ENCODE measurements at regions not wholly inside any gene's neighbourhood (a gene's known extent, or its start where the extent isn't known, plus 50 kb on each side); places are given as distances from the start of the nearest gene placed in this dataset.
"Not testable (repeated sequence)": the region's sequence is repeated elsewhere in the genome, so short reads cannot be mapped to it uniquely, and the experiment has no call there.

DNA sequence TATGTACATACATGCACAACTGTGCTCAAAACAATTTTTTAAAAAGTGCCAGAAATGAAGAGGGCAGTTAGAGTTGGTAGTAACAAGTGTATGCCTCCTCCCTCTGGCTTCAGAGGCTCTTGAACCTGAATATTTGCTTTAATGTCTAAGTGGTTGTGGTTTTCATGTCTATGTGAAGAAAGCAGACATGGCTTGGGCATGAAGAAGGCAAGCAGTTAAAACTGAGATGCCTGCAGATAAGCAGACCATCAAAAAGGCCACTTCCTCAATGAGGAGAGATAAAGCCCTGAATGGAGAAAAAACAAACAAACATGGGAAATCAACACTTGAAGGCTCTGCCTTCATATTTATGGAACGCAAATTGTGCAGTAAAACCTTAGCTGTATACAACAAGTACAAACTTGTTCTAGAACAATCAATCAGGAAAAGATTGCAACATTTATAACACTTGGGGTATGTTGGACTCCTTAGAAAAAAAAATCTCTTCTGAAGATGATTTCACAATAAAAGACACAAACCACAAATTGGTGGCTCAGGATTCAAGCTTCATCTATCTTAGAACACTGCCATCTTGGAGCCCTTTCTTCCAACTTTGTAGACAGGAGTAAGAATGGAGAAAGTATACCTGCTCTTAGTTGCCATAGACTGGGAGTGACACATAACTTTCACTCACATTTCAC lies 52.7 kb upstream of the PLA2G4A start:
- no peak overlapping the region for H3K27ac Mint-ChIP-seq
- H3K27me3 Mint-ChIP-seq (ENCODE audit: low read depth): peaks cover 4% of the 10 kb centered on the region
- intact Hi-C loops (cut with micrococcal nuclease): no loop called here
- H3K9me3 Mint-ChIP-seq: no peaks in the 10 kb centered on the region
- H3K4me3 Mint-ChIP-seq: no peak overlapping the region
- no peaks in the 10 kb centered on the region for H3K4me1 Mint-ChIP-seq (ENCODE audit: low read depth)
- H3K36me3 Mint-ChIP-seq (ENCODE audit: low read depth): no peaks in the 10 kb centered on the region
- CTCF ChIA-PET: no interaction called here
- no peak for DNase-seq

- Mint-ChIP-seq H3K36me3 (ENCODE audit: low read depth) (no peaks in the 10 kb centered on the region), H3K9me3 (no peaks in the 10 kb centered on the region), H3K4me1 (ENCODE audit: low read depth) (no peaks in the 10 kb centered on the region), H3K4me3 (no peak overlapping the region), H3K27ac (no peak overlapping the region), H3K27me3 (ENCODE audit: low read depth) (peaks cover 2% of the 10 kb centered on the region)
- DNase-seq: no peak
- intact Hi-C loops (cut with micrococcal nuclease): no loop called here
- CTCF ChIA-PET: no interaction called here
Measured at GRCh38 chr1:186775036-186775435, 53.7 kb upstream of the PLA2G4A start.

DNA sequence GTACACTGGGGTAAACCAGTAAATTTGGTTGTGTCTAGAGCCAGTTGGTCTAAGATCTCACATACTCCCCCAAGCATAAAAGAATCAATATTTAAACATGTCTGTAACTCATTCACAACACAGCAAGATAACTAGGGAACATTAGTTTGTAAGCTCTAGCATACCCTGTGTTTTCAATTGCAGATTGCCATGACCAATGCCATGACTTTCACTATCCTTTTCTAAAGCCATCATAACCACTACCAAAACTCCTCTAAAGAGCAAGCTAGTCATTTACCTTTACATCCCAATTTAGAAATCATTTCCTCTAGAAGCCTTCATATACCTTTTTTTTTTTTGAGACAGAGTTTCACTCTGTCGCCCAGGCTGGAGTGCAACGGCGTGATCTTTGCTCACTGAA lies 56.5 kb upstream of the PLA2G4A start:
- H3K27me3 Mint-ChIP-seq (ENCODE audit: low read depth): peaks cover 2% of the 10 kb centered on the region
- H3K4me3 Mint-ChIP-seq: no peak overlapping the region
- no peak overlapping the region for H3K27ac Mint-ChIP-seq
- no peak for DNase-seq
- intact Hi-C loops (cut with micrococcal nuclease): no loop called here
- no peaks in the 10 kb centered on the region for H3K9me3 Mint-ChIP-seq
- CTCF ChIA-PET: no interaction called here
- no peaks in the 10 kb centered on the region for H3K4me1 Mint-ChIP-seq (ENCODE audit: low read depth)
- no peaks in the 10 kb centered on the region for H3K36me3 Mint-ChIP-seq (ENCODE audit: low read depth)

- Mint-ChIP-seq H3K4me1 (ENCODE audit: low read depth) (no peaks in the 10 kb centered on the region), H3K4me3 (no peak overlapping the region), H3K36me3 (ENCODE audit: low read depth) (no peaks in the 10 kb centered on the region), H3K27me3 (ENCODE audit: low read depth) (peaks cover 2% of the 10 kb centered on the region), H3K9me3 (no peaks in the 10 kb centered on the region), H3K27ac (no peak overlapping the region)
- no peak for DNase-seq
- CTCF ChIA-PET: no interaction called here
- intact Hi-C loops (cut with micrococcal nuclease): no loop called here
Measured at GRCh38 chr1:186770421-186770820, 58.3 kb upstream of the PLA2G4A start.

- intact Hi-C loops (cut with micrococcal nuclease): no loop called here
- Mint-ChIP-seq H3K9me3 (no peaks in the 10 kb centered on the region), H3K36me3 (ENCODE audit: low read depth) (no peaks in the 10 kb centered on the region), H3K4me1 (ENCODE audit: low read depth) (no peaks in the 10 kb centered on the region), H3K4me3 (no peak overlapping the region), H3K27ac (no peak overlapping the region), H3K27me3 (ENCODE audit: low read depth) (peaks cover 2% of the 10 kb centered on the region)
- no peak for DNase-seq
- CTCF ChIA-PET: no interaction called here
Measured at GRCh38 chr1:186768906-186769305, 59.8 kb upstream of the PLA2G4A start.

- intact Hi-C loops (cut with micrococcal nuclease): no loop called here
- Mint-ChIP-seq H3K9me3 (no peaks in the 10 kb centered on the region), H3K4me1 (ENCODE audit: low read depth) (no peaks in the 10 kb centered on the region), H3K36me3 (ENCODE audit: low read depth) (no peaks in the 10 kb centered on the region), H3K4me3 (no peak overlapping the region), H3K27ac (no peak overlapping the region), H3K27me3 (ENCODE audit: low read depth) (no peaks in the 10 kb centered on the region)
- no peak for DNase-seq
- CTCF ChIA-PET: no interaction called here
Measured at GRCh38 chr1:186765446-186765845, 63.3 kb upstream of the PLA2G4A start.

DNA sequence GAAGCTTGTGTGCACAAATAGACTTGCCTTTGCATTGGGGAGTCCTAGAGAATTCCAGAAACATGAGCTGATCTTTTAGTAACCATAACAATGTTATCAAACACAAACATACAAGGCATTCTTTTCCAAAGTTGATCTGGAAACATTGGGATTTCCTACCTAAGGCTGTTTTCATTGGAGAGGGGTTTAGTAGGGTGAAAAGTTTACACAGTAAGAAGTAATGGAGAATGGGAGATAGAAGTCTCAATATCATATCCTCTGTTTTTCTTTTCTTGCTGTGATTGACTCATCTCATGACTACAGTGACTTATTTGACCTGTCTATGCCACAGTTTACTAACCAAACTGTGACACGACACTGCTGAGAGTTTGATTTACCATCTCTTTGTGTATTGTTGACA lies 65.6 kb upstream of the PLA2G4A start:
- CTCF ChIA-PET: interaction anchor here (1.6 kb wide), 1 partner anchor 22 kb away, joined by 3 read pairs; no protein-coding TSS in a partner anchor
- DNase-seq: no peak
- H3K4me3 Mint-ChIP-seq: no peak overlapping the region
- H3K36me3 Mint-ChIP-seq (ENCODE audit: low read depth): no peaks in the 10 kb centered on the region
- H3K27ac Mint-ChIP-seq: no peak overlapping the region
- H3K27me3 Mint-ChIP-seq (ENCODE audit: low read depth): no peaks in the 10 kb centered on the region
- H3K9me3 Mint-ChIP-seq: no peaks in the 10 kb centered on the region
- no peaks in the 10 kb centered on the region for H3K4me1 Mint-ChIP-seq (ENCODE audit: low read depth)
- intact Hi-C loops (cut with micrococcal nuclease): no loop called here

DNA sequence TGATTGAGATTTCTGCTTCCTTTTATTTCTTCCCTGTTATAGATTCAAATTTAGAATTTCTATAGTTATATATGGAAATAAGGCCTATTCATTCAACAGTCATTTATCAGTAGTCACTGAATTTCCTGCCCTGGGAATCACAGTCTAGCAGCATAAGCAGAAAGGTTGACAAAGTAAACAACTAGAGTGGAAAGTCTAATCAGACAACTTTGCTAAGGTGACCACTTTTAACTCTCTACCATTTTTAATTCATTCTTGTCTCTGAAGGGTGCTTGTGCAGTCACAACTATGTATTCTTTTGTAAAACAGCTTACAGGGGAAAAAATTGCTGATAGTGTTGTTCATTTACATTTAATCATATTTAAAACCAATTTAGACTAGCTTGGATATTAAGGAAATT lies 66.1 kb upstream of the PLA2G4A start:
- no peaks in the 10 kb centered on the region for H3K4me1 Mint-ChIP-seq (ENCODE audit: low read depth)
- H3K36me3 Mint-ChIP-seq (ENCODE audit: low read depth): no peaks in the 10 kb centered on the region
- H3K9me3 Mint-ChIP-seq: no peaks in the 10 kb centered on the region
- CTCF ChIA-PET: interaction anchor here (1.6 kb wide), 1 partner anchor 21 kb away, joined by 3 read pairs; no protein-coding TSS in a partner anchor
- intact Hi-C loops (cut with micrococcal nuclease): no loop called here
- DNase-seq: no peak
- no peak overlapping the region for H3K4me3 Mint-ChIP-seq
- no peaks in the 10 kb centered on the region for H3K27me3 Mint-ChIP-seq (ENCODE audit: low read depth)
- H3K27ac Mint-ChIP-seq: no peak overlapping the region

- CTCF ChIA-PET: no interaction called here
- intact Hi-C loops (cut with micrococcal nuclease): no loop called here
- DNase-seq: no peak
- no peaks in the 10 kb centered on the region for H3K4me1 Mint-ChIP-seq (ENCODE audit: low read depth)
- no peak overlapping the region for H3K4me3 Mint-ChIP-seq
- H3K27me3 Mint-ChIP-seq (ENCODE audit: low read depth): peaks cover 2% of the 10 kb centered on the region
- no peaks in the 10 kb centered on the region for H3K9me3 Mint-ChIP-seq
- no peaks in the 10 kb centered on the region for H3K36me3 Mint-ChIP-seq (ENCODE audit: low read depth)
- H3K27ac Mint-ChIP-seq: no peak overlapping the region
Measured at GRCh38 chr1:186761358-186761757, 67.4 kb upstream of the PLA2G4A start.

DNA sequence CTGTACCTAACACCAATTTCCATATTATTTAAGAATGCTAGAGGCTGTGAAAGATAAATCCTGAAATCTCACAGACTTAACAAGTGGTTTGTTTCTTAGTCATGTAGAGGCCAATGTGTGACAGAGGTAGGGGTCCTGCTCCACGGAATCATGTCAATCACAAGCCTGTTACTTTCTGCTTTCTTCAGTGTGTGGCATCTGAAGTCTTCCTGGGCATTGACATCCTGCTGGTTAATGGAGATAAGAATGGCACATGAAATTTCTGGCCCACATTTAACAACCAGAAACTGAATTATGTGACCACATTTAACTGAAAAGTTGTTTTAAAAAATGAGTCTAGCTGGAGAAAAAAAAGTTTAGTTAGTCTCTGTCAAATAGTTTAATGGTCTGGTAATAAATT lies 68.3 kb upstream of the PLA2G4A start:
- peaks cover 4% of the 10 kb centered on the region for H3K27me3 Mint-ChIP-seq (ENCODE audit: low read depth)
- no peaks in the 10 kb centered on the region for H3K4me1 Mint-ChIP-seq (ENCODE audit: low read depth)
- intact Hi-C loops (cut with micrococcal nuclease): no loop called here
- no peaks in the 10 kb centered on the region for H3K36me3 Mint-ChIP-seq (ENCODE audit: low read depth)
- no peak for DNase-seq
- H3K9me3 Mint-ChIP-seq: no peaks in the 10 kb centered on the region
- CTCF ChIA-PET: no interaction called here
- H3K4me3 Mint-ChIP-seq: no peak overlapping the region
- no peak overlapping the region for H3K27ac Mint-ChIP-seq

GRCh38 chr1:186758896-186759606 lies 69.7 kb upstream of the PLA2G4A start:
- intact Hi-C loops (cut with micrococcal nuclease); H3K27ac Mint-ChIP-seq; H3K27me3 Mint-ChIP-seq (ENCODE audit: low read depth); H3K4me3 Mint-ChIP-seq; DNase-seq; H3K36me3 Mint-ChIP-seq (ENCODE audit: low read depth); H3K9me3 Mint-ChIP-seq; H3K4me1 Mint-ChIP-seq (ENCODE audit: low read depth); CTCF ChIA-PET: not testable (repeated sequence)

DNA sequence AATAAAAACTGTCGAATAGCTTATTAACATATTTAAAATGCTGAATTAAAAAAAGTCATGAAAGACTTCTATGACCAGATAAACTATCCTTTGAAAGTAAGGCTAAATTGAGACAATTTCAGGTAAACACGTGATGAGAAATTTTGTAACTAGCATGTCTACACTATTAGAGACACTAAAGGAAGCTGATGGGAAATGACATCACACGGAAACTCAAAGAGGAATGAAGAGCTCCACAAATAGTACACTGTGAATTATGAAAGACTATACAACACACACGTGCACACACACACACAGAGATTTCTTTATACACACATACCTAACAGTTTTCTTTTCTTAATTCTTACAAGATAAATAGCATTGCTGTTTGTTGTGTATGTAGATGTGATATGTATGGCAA lies 70.9 kb upstream of the PLA2G4A start:
- CTCF ChIA-PET: no interaction called here
- intact Hi-C loops (cut with micrococcal nuclease): no loop called here
- no peak for DNase-seq
- Mint-ChIP-seq H3K4me1 (ENCODE audit: low read depth) (no peaks in the 10 kb centered on the region), H3K27me3 (ENCODE audit: low read depth) (peaks cover 7% of the 10 kb centered on the region), H3K4me3 (no peak overlapping the region), H3K9me3 (no peaks in the 10 kb centered on the region), H3K36me3 (ENCODE audit: low read depth) (no peaks in the 10 kb centered on the region), H3K27ac (no peak overlapping the region)

DNA sequence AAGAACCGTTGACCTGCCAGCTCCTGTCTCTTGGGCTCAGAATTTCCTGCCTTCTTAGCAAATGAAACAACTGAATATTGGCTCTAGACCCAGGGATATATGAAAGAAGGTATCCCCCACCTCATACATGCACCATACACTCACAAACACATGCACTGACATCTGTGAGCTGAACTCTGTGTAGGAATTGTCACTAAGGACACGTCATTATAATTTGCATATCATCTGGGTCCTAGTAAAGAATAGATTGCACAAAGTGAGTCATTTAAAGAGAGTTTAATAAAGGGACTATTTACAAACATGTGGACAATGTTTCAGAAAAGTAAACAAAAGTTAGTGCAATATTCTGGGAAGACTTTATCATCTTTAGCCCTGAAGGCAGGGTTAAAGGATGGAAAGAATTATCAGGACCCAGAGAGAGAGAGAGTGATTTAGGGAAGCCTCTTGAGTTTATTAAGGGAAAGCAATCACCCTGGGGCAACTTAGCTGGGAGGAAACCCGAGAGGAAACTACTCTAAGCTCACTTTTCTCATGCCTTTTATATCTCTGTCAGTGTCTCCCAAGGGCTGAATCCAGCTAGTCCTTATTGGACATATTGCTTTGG lies 74.1 kb upstream of the PLA2G4A start:
- CTCF ChIA-PET: no interaction called here
- DNase-seq: no peak

More for the DNA sequence above, 74.1 kb upstream of the PLA2G4A start:
- Mint-ChIP-seq H3K4me1 (ENCODE audit: low read depth) (no peaks in the 10 kb centered on the region), H3K27ac (no peak overlapping the region), H3K27me3 (ENCODE audit: low read depth) (peaks cover 7% of the 10 kb centered on the region), H3K4me3 (no peak overlapping the region), H3K36me3 (ENCODE audit: low read depth) (no peaks in the 10 kb centered on the region), H3K9me3 (no peaks in the 10 kb centered on the region)
- intact Hi-C loops (cut with micrococcal nuclease): no loop called here

Measured in activated naive CD4-positive, alpha-beta T cell treated with anti-CD3 and anti-CD28 coated beads for 36 hours (primary cell).